Small intestine (tissue), 7 donors: ENCODE measurements at regions not wholly inside any gene's neighbourhood (a gene's known extent, or its start where the extent isn't known, plus 50 kb on each side); places are given as distances from the start of the nearest gene placed in this dataset.
A peak's percentile ranks its signal among the peaks of the same experiment; 100 is the strongest.
"Not testable (repeated sequence)": the region's sequence is repeated elsewhere in the genome, so short reads cannot be mapped to it uniquely, and the experiment has no call there.

Experiments
- DNase-seq, 2 donors: peaks; one replicate each; pipeline versions ENCODE4 v3.0.0 to v3.0.0-alpha.2; 2013
- FAIRE-seq: peaks from 2 replicates; lab custom pipeline; 2012; peaks lifted over from hg19 to GRCh38; lab: Jason Lieb, UNC
- H3K27ac ChIP-seq, 3 donors: one replicate each; pipeline ENCODE4 v1.5.1; 2013; ENCODE audit warnings: low read length in 2 of 3, mild to moderate bottlenecking in 2 of 3, control low read depth in 1 of 3, inconsistent platforms in 1 of 3, low read depth in 1 of 3, moderate library complexity in 1 of 3
- H3K27me3 ChIP-seq, 3 donors: one replicate each; pipeline ENCODE4 v1.6.1; 2013; ENCODE audit warnings: low read length in 3 of 3, inconsistent platforms in 1 of 3; ENCODE audit not compliant: control insufficient read depth in 3 of 3, insufficient read depth in 3 of 3
- H3K36me3 ChIP-seq, 3 donors: one replicate each; pipeline ENCODE4 v1.6.1; 2013; ENCODE audit warnings: low read length in 3 of 3, inconsistent platforms in 1 of 3, low read depth in 1 of 3, mild to moderate bottlenecking in 1 of 3, moderate library complexity in 1 of 3; ENCODE audit not compliant: control insufficient read depth in 3 of 3, insufficient read depth in 2 of 3
- H3K4me1 ChIP-seq, 3 donors: one replicate each; pipeline ENCODE4 v1.6.1; 2013; ENCODE audit warnings: low read length in 2 of 3, inconsistent platforms in 1 of 3, low read depth in 1 of 3, mild to moderate bottlenecking in 1 of 3, moderate library complexity in 1 of 3; ENCODE audit not compliant: control insufficient read depth in 3 of 3, insufficient read depth in 2 of 3
- H3K4me3 ChIP-seq, 3 donors: one replicate each; pipeline ENCODE4 v1.5.1; 2013; ENCODE audit warnings: low read length in 3 of 3, control low read depth in 1 of 3, inconsistent platforms in 1 of 3, low read depth in 1 of 3, mild to moderate bottlenecking in 1 of 3, moderate library complexity in 1 of 3
- H3K9me3 ChIP-seq, 2 donors: one replicate each; pipeline ENCODE4 v1.6.1; 2013; ENCODE audit warnings: low read depth in 1 of 2, low read length in 1 of 2; ENCODE audit not compliant: control insufficient read depth in 2 of 2, insufficient read depth in 1 of 2
- WGBS, 3 donors: extraction: QIAGEN DNeasy Blood & Tissue Kit; methylation state at CpG; one replicate each; pipeline ENCODE4 v1.1.7; 2013; 5-methylcytosine and 5-hydroxymethylcytosine counted together
- donor health status: healthy with polysubstance abuse.
- donor health status: control.
- donor health status: control.
- donor health status: Bipolar disorder and iron deficiency.
- donor health status: healthy.

DNA sequence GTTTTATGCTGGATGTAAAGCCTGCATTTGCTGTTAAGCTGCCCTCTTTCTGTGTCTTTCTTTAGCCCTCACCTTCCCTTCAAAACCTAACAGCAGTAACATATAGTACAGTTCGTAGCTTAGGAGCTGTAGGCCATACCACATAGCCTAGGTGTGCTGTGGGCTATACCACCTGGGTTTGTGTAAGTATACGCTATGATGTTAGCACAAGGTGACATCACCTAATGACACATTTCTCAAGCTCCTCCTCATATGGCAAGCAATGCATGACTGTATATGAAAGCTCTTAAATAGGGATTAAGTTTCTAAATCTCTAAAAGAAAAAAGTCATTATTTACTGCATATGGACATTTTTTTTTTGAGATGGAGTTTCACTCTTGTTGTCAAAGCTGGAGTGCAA, 57.8 kb upstream of the TMEM97 start:
- Histone ChIP-seq H3K27ac (no peak overlapping the region), H3K4me1 (peaks cover 2 to 10% (median 6%) of the 10 kb centered on the region in 3 donors), H3K4me3 (no peak overlapping the region), H3K27me3 (no peaks in the 10 kb centered on the region), H3K9me3 (peaks cover 0 to 26% of the 10 kb centered on the region in 2 donors), H3K36me3 (no peaks in the 10 kb centered on the region)
- FAIRE-seq (no peak), DNase-seq (no peak)
- WGBS, 3 donors = 68 to 88% (median 80%) methylated on average over 2 of the region's 2 CpGs

DNA sequence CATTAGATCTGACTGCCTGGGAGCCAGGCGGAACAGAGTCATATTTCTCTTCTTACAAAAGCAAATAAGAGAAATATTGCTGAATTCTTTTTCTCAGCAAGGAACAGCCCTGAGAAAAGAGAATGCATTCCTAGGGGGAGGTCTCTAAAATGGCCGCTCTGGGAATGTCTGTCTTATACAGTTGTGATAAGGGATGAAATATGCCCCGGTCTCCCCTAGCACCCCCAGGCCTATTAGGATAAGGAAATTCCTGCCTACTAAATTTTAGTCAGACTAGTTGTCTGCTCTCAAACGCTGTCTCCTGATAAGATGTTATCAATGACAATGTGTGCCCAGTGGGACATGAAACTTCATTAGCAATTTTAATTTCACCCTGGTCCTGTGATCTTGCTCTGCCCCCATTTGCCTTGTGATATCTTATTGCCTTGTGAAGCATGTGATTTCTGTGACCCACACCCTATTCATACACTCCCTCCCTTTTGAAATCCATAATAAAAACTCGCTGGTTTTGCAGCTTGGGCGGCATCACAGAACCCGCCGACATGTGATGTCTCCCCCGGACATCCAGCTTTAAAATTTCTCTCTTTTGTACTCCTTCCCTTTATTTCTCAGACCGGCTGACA, 56.8 kb upstream of the TMEM97 start:
- not testable (repeated sequence) for H3K27ac ChIP-seq, FAIRE-seq, H3K36me3 ChIP-seq, H3K4me3 ChIP-seq, DNase-seq, H3K27me3 ChIP-seq
- H3K4me1 ChIP-seq = peaks cover 2 to 10% (median 6%) of the 10 kb centered on the region in 3 donors
- peaks cover 0 to 36% of the 10 kb centered on the region in 2 donors for H3K9me3 ChIP-seq
- WGBS, 3 donors = 87 to 92% (median 91%) methylated on average over 10 of the region's 10 CpGs

DNA sequence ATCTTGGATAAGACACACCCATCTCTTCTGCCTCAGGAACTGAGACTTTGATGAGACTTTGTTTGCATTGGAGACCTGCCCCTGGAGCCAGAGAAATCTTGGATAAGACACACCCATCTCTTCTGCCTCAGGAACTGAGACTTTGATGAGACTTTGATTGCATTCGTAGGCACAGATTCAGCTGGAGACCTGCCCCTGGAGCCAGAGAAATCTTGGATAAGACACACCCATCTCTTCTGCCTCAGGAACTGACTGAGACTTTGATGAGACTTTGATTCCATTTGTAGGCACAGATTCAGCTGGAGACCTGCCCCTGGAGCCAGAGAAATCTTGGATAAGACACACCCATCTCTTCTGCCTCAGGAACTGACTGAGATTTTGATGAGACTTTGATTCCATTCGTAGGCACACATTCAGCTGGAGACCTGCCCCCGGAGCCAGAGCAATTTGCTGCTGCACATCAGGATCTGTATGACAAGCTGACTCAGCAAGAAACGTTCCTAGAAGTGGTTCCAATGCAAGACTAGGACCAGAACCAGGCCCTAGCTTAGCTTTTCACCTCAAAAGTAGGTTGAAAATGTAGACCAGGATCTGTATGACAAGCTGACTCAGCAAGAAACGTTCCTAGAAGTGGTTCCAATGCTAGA, 54.0 kb upstream of the TMEM97 start:
- peak in 1 of 2 donors; percentile 39 for DNase-seq
- H3K4me3 ChIP-seq, H3K4me1 ChIP-seq, H3K27ac ChIP-seq, FAIRE-seq, H3K27me3 ChIP-seq, H3K36me3 ChIP-seq: not testable (repeated sequence)
- H3K9me3 ChIP-seq = peaks cover 0 to 51% of the 10 kb centered on the region in 2 donors
- WGBS, 3 donors = 12 to 45% (median 29%) methylated on average over 5 of the region's 5 CpGs

DNA sequence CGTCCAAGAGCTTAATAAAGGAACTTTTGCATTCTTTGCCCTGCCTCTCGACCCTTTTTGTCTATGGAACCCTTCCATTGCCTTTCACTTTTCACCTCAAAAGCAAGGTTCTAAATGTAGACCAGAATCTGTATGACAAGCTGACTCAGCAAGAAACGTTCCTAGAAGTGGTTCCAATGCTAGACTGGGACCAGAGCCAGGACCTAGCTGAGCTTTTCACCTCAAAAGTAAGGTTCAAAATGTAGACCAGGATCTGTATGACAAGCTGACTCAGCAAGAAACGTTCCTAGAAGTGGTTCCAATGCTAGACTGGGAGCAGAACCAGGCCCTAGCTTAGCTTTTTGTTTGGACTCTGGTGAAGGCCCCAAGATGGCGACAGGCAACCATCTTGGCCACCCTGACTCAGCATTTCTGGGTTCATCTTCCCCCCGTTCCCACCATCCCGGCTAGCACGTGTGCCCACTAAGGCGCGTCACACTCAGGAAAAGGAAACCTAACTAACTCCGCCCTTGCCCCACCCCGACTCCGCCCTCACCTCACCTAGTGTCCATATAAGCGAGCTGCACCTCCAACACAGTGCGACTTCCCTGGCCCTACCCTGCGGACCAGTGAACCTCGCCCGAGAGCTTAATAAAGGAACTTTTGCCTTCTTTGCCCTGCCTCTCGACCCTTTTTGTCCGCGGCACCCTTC, 53.0 kb upstream of the TMEM97 start:
- not testable (repeated sequence) for H3K4me1 ChIP-seq, DNase-seq, H3K36me3 ChIP-seq, FAIRE-seq, H3K27ac ChIP-seq, H3K27me3 ChIP-seq, H3K4me3 ChIP-seq
- H3K9me3 ChIP-seq = peaks cover 0 to 55% of the 10 kb centered on the region in 2 donors
- WGBS, 3 donors = 91 to 92% (median 92%) methylated on average over 21 of the region's 21 CpGs

DNA sequence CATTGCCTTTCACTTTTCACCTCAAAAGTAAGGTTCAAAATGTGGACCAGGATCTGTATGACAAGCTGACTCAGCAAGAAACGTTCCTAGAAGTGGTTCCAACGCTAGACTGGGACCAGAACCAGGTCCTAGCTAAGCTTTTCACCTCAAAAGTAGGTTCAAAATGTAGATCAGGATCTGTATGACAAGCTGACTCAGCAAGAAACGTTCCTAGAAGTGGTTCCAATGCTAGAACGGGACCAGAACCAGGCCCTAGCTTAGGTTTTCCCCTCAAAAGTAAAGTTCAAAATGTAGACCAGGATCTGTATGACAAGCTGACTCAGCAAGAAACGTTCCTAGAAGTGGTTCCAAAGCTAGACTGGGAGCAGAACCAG, 52.5 kb upstream of the TMEM97 start:
- H3K4me1 ChIP-seq, DNase-seq, H3K27me3 ChIP-seq, H3K36me3 ChIP-seq, H3K27ac ChIP-seq, FAIRE-seq, H3K4me3 ChIP-seq: not testable (repeated sequence)
- WGBS, 3 donors = 81 to 82% (median 82%) methylated on average over 5 of the region's 5 CpGs
- H3K9me3 ChIP-seq = peaks cover 0 to 59% of the 10 kb centered on the region in 2 donors

DNA sequence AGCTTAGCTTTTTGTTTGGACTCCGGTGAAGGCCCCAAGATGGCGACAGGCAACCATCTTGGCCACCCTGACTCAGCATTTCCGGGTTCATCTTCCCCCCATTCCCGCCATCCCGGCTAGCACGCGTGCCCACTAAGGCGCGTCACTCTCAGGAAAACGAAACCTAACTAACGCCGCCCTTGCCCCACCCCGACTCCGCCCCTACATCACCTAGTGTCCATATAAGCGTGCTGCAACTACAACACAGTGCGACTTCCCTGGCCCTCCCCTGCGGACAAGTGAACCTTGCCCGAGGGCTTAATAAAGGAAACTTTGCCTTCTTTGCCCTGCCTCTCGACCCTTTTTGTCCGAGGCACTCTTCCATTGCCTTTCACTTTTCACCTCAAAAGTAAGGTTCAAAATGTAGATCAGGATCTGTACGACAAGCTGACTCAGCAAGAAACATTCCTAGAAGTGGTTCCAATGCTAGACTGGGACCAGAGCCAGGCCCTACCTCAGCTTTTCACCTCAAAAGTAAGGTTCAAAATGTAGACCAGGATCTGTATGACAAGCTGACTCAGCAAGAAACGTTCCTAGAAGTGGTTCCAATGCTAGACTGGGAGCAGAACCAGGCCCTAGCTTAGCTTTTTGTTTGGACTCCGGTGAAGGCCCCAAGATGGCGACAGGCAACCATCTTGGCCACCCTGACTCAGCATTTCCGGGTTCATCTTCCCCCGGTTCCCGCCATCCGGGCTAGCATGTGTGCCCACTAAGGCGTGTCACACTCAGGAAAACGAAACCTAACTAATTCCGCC, 51.9 kb upstream of the TMEM97 start:
- not testable (repeated sequence) for DNase-seq, FAIRE-seq, H3K27ac ChIP-seq, H3K4me1 ChIP-seq, H3K27me3 ChIP-seq, H3K4me3 ChIP-seq, H3K36me3 ChIP-seq
- peaks cover 0 to 54% of the 10 kb centered on the region in 2 donors for H3K9me3 ChIP-seq
- 95 to 97% (median 96%) methylated on average over 31 of the region's 31 CpGs for WGBS, 3 donors

DNA sequence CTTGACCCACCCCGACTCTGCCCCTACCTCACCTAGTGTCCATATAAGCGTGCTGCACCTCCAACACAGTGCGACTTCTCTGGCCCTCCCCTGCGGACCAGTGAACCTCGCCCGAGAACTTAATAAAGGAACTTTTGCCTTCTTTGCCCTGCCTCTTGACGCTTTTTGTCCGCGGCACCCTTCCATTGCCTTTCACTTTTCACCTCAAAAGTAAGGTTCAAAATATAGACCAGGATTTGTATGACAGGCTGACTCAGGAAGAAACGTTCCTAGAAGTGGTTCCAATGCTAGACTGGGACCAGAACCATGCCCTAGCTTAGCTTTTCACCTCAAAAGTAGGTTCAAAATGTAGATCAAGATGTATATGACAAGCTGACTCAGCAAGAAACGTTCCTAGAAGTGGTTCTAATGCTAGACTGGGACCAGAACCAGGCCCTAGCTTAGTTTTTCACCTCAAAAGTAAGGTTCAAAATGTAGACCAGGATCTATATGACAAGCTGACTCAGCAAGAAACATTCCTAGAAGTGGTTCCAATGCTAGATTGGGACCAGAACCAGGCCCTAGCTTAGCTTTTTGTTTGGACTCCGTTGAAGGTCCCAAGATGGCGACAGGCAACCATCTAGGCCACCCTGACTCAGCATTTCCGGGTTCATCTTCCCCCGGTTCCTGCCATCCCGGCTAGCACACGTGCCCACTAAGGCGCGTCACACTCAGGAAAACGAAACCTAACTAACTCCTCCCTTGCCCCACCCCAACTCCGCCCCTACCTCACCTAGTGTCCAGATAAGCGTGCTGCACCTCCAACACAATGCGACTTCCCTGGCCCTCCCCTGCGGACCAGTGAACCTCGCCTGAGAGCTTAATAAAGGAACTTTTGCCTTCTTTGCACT, 51.0 kb upstream of the TMEM97 start:
- Histone ChIP-seq H3K27ac (no peak overlapping the region), H3K4me3 (no peak overlapping the region), H3K9me3 (peaks cover 0 to 47% of the 10 kb centered on the region in 2 donors), H3K4me1 (no peaks in the 10 kb centered on the region), H3K27me3 (peaks cover 0 to 5% (median 0%) of the 10 kb centered on the region in 3 donors), H3K36me3 (no peaks in the 10 kb centered on the region)
- no peak for FAIRE-seq
- WGBS, 3 donors = 91 to 94% (median 93%) methylated on average over 25 of the region's 25 CpGs
- DNase-seq = no peak
